ENCODE measurements at regions not wholly inside any gene's neighbourhood (a gene's known extent, or its start where the extent isn't known, plus 50 kb on each side); places are given as distances from the start of the nearest gene placed in this dataset.
A peak's percentile ranks its signal among the peaks of the same experiment; 100 is the strongest.

GRCh38 chr16:59161679-59162078 is 427.6 kb upstream of the GOT2 start:
- no peaks in the 10 kb centered on the region for H3K9me3 ChIP-seq (ENCODE audit: low read depth)
- H3K9me2 ChIP-seq (replicated peaks; ENCODE audit: insufficient read depth), result no peaks in the 10 kb centered on the region
- TF ChIP-seq EZH2phosphoT487 (IDR thresholded peaks at IDR 0.05; ENCODE audit: low read depth, severe bottlenecking, unreplicated experiment) (no peak), EZH2 (IDR thresholded peaks at IDR 0.05; ENCODE audit: borderline replicate concordance) (no peak), CTCF (IDR thresholded peaks at IDR 0.05; ENCODE audit: poor library complexity) (no peak)
- no peaks in the 10 kb centered on the region for H3K4me1 ChIP-seq (ENCODE audit: insufficient read depth)
- H3K36me3 ChIP-seq (replicated peaks; ENCODE audit: insufficient read depth, low read depth), result no peaks in the 10 kb centered on the region
- H3K79me2 ChIP-seq, result no peaks in the 10 kb centered on the region
- no peaks in the 10 kb centered on the region for H4K20me1 ChIP-seq (ENCODE audit: insufficient read depth, poor library complexity, severe bottlenecking)
- no peak overlapping the region for H3K4me3 ChIP-seq
- no peak for DNase-seq (ENCODE audit: low spot score)
- no peak overlapping the region for H3K4me2 ChIP-seq
- H3K27ac ChIP-seq, result no peak overlapping the region
- WGBS (ENCODE audit: low lambda C conversion rate, missing lambda C conversion rate), result 80% methylated on average over 3 of the region's 3 CpGs
- no peak overlapping the region for H2AFZ ChIP-seq
- H3K27me3 ChIP-seq, result peaks cover 3% of the 10 kb centered on the region

GRCh38 chr16:59154295-59154694 is 420.2 kb upstream of the GOT2 start:
- no peak for TF ChIP-seq CTCF (IDR thresholded peaks at IDR 0.05; ENCODE audit: poor library complexity)
- TF ChIP-seq EZH2 (IDR thresholded peaks at IDR 0.05; ENCODE audit: borderline replicate concordance), result no peak
- TF ChIP-seq EZH2phosphoT487 (IDR thresholded peaks at IDR 0.05; ENCODE audit: low read depth, severe bottlenecking, unreplicated experiment), result no peak
- DNase-seq (ENCODE audit: low spot score), result peak; percentile 17
- Histone ChIP-seq H3K79me2 (no peaks in the 10 kb centered on the region), H2AFZ (no peak overlapping the region), H3K9me2 (replicated peaks; ENCODE audit: insufficient read depth) (no peaks in the 10 kb centered on the region), H4K20me1 (ENCODE audit: insufficient read depth, poor library complexity, severe bottlenecking) (no peaks in the 10 kb centered on the region), H3K4me3 (no peak overlapping the region), H3K27ac (no peak overlapping the region), H3K4me2 (no peak overlapping the region), H3K4me1 (ENCODE audit: insufficient read depth) (no peaks in the 10 kb centered on the region), H3K36me3 (replicated peaks; ENCODE audit: insufficient read depth, low read depth) (no peaks in the 10 kb centered on the region), H3K27me3 (peaks cover 3% of the 10 kb centered on the region), H3K9me3 (ENCODE audit: low read depth) (no peaks in the 10 kb centered on the region)
- WGBS (ENCODE audit: low lambda C conversion rate, missing lambda C conversion rate), result 16% methylated on average over 1 of the region's 1 CpG

GRCh38 chr16:59148769-59149155 is 414.6 kb upstream of the GOT2 start:
- no peaks in the 10 kb centered on the region for H3K27me3 ChIP-seq
- no peak overlapping the region for H2AFZ ChIP-seq
- WGBS (ENCODE audit: low lambda C conversion rate, missing lambda C conversion rate), result 91% methylated on average over 2 of the region's 2 CpGs
- H4K20me1 ChIP-seq (ENCODE audit: insufficient read depth, poor library complexity, severe bottlenecking), result no peaks in the 10 kb centered on the region
- no peak for TF ChIP-seq CTCF (IDR thresholded peaks at IDR 0.05; ENCODE audit: poor library complexity)
- TF ChIP-seq EZH2 (IDR thresholded peaks at IDR 0.05; ENCODE audit: borderline replicate concordance), result no peak
- TF ChIP-seq EZH2phosphoT487 (IDR thresholded peaks at IDR 0.05; ENCODE audit: low read depth, severe bottlenecking, unreplicated experiment), result no peak
- H3K4me1 ChIP-seq (ENCODE audit: insufficient read depth), result no peaks in the 10 kb centered on the region
- no peaks in the 10 kb centered on the region for H3K36me3 ChIP-seq (replicated peaks; ENCODE audit: insufficient read depth, low read depth)
- no peaks in the 10 kb centered on the region for H3K9me3 ChIP-seq (ENCODE audit: low read depth)
- no peak overlapping the region for H3K27ac ChIP-seq
- H3K9me2 ChIP-seq (replicated peaks; ENCODE audit: insufficient read depth), result no peaks in the 10 kb centered on the region
- no peak for DNase-seq (ENCODE audit: low spot score)
- H3K4me2 ChIP-seq, result no peak overlapping the region
- H3K4me3 ChIP-seq, result no peak overlapping the region
- no peaks in the 10 kb centered on the region for H3K79me2 ChIP-seq

Data from hepatocyte (in vitro differentiated cells).